ENCODE measurements at regions not wholly inside any gene's neighbourhood (a gene's known extent, or its start where the extent isn't known, plus 50 kb on each side); places are given as distances from the start of the nearest gene placed in this dataset.

DNA sequence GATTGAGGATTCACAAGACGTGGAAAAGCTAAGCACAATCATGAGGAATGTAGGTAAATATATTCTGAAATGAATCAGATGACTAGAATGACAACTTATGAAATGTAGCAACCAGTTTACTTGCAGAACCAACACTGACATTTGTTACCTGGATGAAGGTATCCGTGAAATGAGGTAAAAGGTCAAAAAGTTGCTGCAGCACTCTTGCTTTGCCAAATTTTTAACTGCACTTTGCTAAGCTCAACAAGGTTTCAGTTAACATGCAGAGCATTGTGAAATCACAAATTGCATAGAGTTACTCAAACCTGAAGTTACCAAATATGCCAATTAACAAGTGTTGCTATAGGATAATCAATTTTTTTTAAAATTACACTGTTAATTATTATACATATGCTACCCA is 1280.1 kb downstream of the KCNT2 start:
- no peak for TF ChIP-seq POLR2A (IDR thresholded peaks at IDR 0.05)
- TF ChIP-seq, protein P1, sequence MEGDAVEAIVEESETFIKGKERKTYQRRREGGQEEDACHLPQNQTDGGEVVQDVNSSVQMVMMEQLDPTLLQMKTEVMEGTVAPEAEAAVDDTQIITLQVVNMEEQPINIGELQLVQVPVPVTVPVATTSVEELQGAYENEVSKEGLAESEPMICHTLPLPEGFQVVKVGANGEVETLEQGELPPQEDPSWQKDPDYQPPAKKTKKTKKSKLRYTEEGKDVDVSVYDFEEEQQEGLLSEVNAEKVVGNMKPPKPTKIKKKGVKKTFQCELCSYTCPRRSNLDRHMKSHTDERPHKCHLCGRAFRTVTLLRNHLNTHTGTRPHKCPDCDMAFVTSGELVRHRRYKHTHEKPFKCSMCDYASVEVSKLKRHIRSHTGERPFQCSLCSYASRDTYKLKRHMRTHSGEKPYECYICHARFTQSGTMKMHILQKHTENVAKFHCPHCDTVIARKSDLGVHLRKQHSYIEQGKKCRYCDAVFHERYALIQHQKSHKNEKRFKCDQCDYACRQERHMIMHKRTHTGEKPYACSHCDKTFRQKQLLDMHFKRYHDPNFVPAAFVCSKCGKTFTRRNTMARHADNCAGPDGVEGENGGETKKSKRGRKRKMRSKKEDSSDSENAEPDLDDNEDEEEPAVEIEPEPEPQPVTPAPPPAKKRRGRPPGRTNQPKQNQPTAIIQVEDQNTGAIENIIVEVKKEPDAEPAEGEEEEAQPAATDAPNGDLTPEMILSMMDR (IDR thresholded peaks at IDR 0.05 in 4 of 5, conservative IDR thresholded peaks at IDR 0.05 in 1 of 5): no peak
